CD4-positive, alpha-beta T cell treated with Interleukin-21 for 1 hour (primary cell): ENCODE measurements at regions not wholly inside any gene's neighbourhood (a gene's known extent, or its start where the extent isn't known, plus 50 kb on each side); places are given as distances from the start of the nearest gene placed in this dataset.

Experiments used
- DNase-seq: peaks from one replicate; pipeline ENCODE4 v3.0.0-alpha.2; 2020

DNA sequence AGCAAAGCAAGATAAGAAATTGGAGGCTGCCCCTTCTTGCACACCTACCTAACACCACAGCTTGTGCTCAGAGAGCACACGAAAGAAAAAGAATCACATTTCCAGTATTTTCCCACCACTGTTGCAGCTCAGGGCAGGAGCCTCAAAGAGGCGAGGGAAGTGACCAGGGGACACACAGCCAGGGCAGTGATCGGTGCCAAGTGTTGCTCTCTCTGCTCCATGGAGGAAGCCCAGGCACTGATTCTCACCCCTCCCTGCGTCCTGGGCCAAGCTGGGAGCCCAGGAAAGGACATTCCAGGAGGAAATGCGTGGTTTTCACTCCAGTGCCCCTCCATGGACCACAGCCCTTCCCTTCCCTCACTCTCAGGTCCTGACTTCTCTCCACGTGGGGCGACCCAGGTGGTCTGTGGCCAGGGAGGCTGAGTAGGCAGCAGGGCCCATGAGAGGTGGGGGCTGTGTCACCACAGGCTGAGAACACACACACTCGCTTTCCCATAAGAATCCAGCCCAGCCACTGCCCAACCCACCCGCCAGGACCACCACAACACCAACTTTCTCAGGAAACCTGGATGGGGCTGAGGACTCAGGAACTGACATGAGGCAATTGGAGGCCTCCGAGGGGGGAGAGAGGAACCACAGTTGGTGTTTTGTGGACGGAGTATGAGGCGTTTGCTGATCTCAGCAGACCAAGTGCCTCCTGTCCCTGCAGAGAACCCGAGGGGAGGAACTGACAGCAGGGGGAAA, 81.7 kb upstream of the MAFB start:
- no peak for DNase-seq

- DNase-seq: no peak
Measured at GRCh38 chr20:40771308-40771610, 82.2 kb upstream of the MAFB start.

DNA sequence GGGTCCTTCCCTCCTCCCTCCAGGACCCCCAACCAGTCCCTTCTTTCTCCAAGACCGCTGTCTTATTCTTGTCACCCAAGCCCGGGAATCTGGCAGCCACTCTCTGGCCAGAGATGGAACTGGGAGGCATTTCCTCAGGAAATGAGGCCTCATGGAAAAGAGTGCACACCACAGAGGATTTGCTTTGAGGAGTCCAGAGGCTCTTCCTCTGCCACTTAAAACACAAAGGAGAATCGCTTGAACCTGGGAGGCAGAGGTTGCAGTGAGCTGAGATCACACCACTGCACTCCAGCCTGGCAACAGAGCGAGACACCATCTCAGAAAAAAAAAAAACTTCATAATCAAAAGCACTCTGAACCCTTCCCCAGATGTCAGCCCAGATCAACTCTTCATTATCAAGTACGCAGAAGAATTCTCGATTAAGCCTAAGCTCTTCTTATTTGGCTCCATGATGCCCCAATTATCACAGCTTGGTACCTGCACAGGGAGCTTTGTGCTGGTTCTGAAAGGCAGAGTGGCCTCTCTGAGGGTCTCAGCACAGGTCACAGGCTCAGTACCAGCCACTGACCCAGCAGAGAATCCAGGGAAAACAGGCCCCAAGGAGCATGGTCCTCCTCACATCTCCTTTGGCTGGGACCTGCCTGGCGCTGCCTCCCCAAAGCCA, 82.9 kb upstream of the MAFB start:
- no peak for DNase-seq

DNA sequence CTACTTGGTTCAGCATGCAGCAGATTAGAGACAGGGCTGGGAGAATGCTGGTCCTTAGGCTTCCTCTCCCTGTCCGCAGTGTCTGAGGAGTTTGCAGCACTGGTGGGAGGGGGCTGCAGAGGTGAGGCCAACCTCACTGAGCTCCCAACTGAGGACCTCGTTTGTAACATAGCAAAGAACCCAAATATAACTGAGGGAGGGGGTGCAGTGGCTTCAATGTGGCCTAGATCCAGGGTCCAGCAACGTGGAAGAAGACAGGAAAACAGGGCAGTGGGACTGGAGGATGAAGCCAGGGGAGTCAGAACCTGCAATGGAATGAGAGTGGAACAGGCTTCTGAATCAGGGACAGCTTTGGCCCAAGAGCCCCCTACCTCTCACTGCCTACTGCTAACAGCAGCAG, 84.3 kb upstream of the MAFB start:
- no peak for DNase-seq

DNA sequence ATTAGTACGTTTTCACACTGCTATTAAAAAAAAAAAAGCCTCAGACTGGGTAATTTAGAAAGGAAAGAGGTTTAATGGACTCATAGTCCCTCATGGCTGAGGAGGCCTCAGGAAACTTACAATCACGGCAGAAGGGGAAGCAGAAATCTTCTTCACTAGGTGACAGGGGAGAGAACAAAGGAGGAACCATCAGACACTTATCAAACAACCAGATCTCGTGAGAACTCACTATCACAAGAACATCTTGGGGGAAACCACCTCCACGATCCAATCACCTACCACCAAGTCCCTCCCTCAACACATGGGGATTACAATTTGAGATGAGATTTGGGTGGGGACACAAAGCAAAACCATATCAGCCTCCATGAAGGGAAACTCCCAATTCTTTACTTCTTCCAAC, 85.2 kb upstream of the MAFB start:
- DNase-seq: no peak

- DNase-seq: no peak
Measured at GRCh38 chr20:40775561-40776146, 86.6 kb upstream of the MAFB start.

GRCh38 chr20:40776466-40777457, 87.7 kb upstream of the MAFB start:
- DNase-seq: no peak

- no peak for DNase-seq
Measured at GRCh38 chr20:40777653-40778052, 88.6 kb upstream of the MAFB start.

DNA sequence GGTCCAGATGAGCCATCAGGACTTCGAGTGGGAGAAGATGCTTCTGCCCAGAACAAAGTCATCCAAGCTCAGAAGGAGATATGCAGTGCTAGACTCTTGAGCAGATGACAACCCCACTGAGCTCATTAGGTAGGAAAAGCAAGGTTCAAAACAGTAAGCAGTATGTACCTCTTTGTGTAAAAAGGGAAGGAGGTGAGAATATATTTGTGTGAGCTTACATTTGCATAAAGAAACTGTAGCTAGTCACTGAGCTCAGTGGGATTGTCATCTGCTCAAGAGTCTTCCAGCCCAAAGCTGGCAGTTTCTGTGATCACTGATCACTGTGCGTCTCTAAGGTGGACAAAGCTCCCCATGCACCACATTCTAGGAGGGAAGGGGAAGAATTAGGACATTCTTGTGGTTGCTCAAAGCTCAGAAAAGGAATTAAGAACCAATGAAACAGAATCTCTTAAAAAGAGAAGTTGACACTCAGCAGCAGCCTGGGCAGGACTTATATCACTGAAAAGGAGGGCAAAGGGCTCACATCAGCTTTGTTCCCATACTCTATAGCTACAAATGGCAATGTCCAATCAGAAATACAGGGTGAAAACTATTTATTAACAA, 90.0 kb upstream of the MAFB start:
- DNase-seq: no peak

- DNase-seq: no peak
Measured at GRCh38 chr20:40781327-40782042, 92.4 kb upstream of the MAFB start.

GRCh38 chr20:40782043-40782368, 93.0 kb upstream of the MAFB start:
- DNase-seq: no peak

- DNase-seq: no peak
Measured at GRCh38 chr20:40785346-40785745, 96.3 kb upstream of the MAFB start.

GRCh38 chr20:40786336-40786735, 97.3 kb upstream of the MAFB start:
- no peak for DNase-seq

GRCh38 chr20:40787941-40788340, 98.9 kb upstream of the MAFB start:
- no peak for DNase-seq

GRCh38 chr20:40797425-40797824, 108.4 kb upstream of the MAFB start:
- DNase-seq: peak; percentile 6

DNA sequence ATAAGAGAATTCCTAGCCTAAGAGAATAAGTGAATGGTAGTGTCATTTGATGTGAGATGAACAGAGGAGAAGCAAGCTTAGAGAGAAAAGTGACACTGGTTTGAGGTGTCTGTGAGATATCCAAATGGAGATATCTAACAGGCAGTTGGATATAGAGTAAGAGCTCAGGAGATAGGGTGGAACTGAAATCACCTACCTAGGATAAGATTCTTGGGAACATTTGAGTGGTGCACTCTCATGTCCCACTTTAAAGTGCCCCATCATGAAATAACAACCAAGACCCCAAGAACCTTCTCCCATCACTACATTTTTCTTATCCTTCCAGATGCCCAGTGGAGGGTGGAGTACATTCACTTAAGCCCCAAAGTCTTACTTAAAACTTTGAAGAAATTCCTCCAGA, 109.0 kb upstream of the MAFB start:
- DNase-seq: no peak

DNA sequence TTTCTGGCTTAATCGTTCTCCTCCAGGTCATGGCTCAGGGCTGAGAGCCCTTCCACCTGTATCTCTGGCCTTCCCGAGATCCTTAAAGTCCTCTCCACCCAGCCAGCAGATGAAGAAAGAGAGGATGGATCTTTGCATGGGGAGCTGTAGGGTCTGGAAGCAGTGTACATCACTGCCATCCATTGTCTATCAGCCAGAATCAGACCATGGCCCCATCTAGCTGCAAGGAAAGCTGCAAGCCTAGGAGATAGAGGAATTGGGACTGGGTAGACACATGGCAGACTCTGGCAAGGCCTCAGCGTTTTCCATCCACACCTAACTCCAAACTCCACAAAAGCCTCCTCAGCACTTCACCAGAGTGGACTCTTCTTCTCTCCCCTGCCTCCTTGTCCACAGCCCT, 113.8 kb upstream of the MAFB start:
- no peak for DNase-seq

DNA sequence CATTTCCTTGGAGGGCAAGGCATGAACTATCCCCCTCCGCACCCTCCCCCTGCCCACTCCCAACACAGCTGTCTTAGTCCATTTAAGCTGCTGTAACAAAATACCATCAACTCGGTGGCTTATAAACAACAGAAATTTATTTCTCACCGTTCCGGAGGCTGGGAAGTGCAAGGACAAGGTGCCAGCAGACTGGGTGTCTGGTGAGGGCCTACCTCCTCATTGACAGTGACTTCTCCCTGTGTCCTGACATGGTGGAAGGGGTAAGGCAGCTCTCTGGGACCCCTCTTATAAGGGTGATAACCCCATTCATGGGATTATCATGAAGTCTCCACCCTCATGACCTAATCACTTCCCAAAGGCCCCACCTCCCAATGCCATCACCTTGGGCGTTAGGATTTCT, 114.3 kb upstream of the MAFB start:
- no peak for DNase-seq

GRCh38 chr20:40805592-40805991, 116.6 kb upstream of the MAFB start:
- no peak for DNase-seq

GRCh38 chr20:40806929-40807820, 118.1 kb upstream of the MAFB start:
- no peak for DNase-seq

GRCh38 chr20:40807821-40808170, 118.8 kb upstream of the MAFB start:
- DNase-seq: no peak
